ENCODE measurements at regions not wholly inside any gene's neighbourhood (a gene's known extent, or its start where the extent isn't known, plus 50 kb on each side); places are given as distances from the start of the nearest gene placed in this dataset.
"Not testable (repeated sequence)": the region's sequence is repeated elsewhere in the genome, so short reads cannot be mapped to it uniquely, and the experiment has no call there.

DNA sequence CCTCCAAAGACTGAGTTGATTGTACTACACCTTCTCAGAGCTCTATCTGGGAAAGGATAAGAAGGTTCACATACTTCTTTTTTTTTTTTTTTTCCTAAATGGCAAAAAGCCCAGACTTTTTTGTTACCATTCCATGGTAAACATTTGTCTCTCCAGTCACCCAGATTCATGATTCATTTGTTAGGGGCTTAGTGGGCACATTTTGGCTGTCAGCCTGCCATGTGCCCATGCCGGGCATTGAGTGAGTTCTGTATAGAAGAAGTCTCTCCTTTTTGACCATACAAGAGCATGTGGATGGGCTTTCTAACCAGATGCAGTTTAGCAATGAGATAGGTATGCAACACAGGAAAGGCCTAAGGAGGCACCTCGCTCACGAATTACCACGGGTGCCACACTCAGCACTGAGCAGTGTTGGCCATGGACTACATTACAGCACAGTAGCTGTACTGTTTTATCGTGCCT, 447.5 kb upstream of the HSF2 start:
- H3K27me3 ChIP-seq = no peaks in the 10 kb centered on the region
- H3K27ac ChIP-seq = peak overlapping the region; percentile 69 to 81 (median 74)
- peak; percentile 92 for ATAC-seq
- peaks cover 0 to 4% (median 0%) of the 10 kb centered on the region in 3 donors for H3K9me3 ChIP-seq
- WGBS, 2 donors (ENCODE audit: low coverage in 1 of 2) = 40 to 41% methylated on average over 4 of the region's 5 CpGs
- no peak overlapping the region for H3K4me3 ChIP-seq
- peaks cover 0 to 20% (median 5%) of the 10 kb centered on the region in 3 donors for H3K4me1 ChIP-seq
- TF ChIP-seq EP300 (IDR thresholded peaks at IDR 0.05) (no peak), POLR2AphosphoS5 (IDR thresholded peaks at IDR 0.05) (peak; percentile 92)
- no peaks in the 10 kb centered on the region for H3K36me3 ChIP-seq

DNA sequence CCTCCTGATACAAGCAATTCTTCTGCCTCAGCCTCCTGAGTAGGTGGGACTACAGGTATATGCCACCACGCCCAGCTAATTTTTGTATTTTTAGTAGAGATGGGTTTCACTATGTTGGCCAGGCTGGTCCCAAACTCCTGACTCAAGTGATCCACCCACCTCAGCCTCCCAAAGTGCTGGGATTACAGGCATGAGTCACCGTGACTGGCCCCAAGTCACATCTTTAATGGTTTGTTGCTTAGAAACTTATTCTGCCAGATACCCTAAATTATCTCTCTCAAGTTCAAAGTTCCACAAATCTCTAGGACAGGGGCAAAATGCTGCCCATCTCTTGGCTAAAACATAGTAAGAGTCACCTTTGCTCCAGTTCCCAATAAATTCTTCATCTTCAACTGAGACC, 444.1 kb upstream of the HSF2 start:
- not testable (repeated sequence) for H3K27ac ChIP-seq, H3K36me3 ChIP-seq, H3K4me3 ChIP-seq, H3K27me3 ChIP-seq, H3K9me3 ChIP-seq, ATAC-seq
- WGBS, 2 donors (ENCODE audit: low coverage in 1 of 2) = 92% methylated on average over 2 of the region's 2 CpGs; no CpG with 5 or more reads in 1 of the 2 donors
- peaks cover 0 to 20% (median 7%) of the 10 kb centered on the region in 3 donors for H3K4me1 ChIP-seq

DNA sequence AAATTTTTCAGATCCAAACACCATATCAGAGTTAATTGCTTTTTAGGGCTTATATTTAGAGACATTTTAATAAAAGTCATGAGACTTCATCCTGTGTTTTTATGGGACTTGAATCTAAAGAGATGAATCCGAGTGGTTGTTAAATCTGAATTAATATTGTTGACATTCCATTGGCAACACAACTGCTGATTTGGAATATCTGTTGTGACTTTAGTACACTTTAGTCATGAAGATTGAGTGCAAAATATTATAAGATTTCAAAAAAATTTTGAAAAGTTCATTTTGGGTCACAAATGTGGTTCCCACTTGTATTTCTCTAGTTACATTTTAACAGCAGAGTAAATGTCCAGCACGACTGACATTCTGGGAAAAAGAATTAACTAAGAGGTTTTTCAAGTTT, 442.7 kb upstream of the HSF2 start:
- H3K4me1 ChIP-seq = peaks cover 0 to 8% (median 5%) of the 10 kb centered on the region in 3 donors
- H3K36me3 ChIP-seq = no peaks in the 10 kb centered on the region
- H3K9me3 ChIP-seq = no peaks in the 10 kb centered on the region
- H3K27me3 ChIP-seq = no peaks in the 10 kb centered on the region
- WGBS, 2 donors (ENCODE audit: low coverage in 1 of 2) = 36 to 60% methylated on average over 2 of the region's 2 CpGs
- H3K4me3 ChIP-seq = no peak overlapping the region
- TF ChIP-seq POLR2A (IDR thresholded peaks at IDR 0.05) (no peak), POLR2AphosphoS5 (IDR thresholded peaks at IDR 0.05) (no peak), EP300 (IDR thresholded peaks at IDR 0.05) (no peak)
- TF ChIP-seq, protein P1, sequence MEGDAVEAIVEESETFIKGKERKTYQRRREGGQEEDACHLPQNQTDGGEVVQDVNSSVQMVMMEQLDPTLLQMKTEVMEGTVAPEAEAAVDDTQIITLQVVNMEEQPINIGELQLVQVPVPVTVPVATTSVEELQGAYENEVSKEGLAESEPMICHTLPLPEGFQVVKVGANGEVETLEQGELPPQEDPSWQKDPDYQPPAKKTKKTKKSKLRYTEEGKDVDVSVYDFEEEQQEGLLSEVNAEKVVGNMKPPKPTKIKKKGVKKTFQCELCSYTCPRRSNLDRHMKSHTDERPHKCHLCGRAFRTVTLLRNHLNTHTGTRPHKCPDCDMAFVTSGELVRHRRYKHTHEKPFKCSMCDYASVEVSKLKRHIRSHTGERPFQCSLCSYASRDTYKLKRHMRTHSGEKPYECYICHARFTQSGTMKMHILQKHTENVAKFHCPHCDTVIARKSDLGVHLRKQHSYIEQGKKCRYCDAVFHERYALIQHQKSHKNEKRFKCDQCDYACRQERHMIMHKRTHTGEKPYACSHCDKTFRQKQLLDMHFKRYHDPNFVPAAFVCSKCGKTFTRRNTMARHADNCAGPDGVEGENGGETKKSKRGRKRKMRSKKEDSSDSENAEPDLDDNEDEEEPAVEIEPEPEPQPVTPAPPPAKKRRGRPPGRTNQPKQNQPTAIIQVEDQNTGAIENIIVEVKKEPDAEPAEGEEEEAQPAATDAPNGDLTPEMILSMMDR (IDR thresholded peaks at IDR 0.05) = no peak
- H3K27ac ChIP-seq = no peak overlapping the region
- ATAC-seq = no peak

DNA sequence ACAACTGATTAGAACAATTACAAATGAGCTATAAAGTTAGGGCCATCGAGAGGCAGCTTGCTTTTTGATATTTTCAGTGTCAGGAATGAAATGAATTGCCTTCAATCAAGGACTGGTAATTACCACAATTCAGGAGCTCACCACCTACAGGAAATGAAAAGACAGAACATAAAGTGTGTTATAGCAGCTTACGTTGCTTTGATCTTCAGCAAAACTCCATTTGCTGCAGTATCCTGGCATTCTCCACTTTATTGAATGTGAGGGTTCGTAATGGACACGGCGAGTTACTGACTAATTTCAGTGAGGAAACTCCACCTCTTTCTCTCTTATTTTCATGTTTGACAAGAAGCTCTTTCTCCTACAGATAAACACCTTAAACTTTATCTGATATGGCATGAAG, 440.0 kb upstream of the HSF2 start:
- Histone ChIP-seq H3K9me3 (no peaks in the 10 kb centered on the region), H3K4me3 (no peak overlapping the region), H3K36me3 (no peaks in the 10 kb centered on the region), H3K27me3 (no peaks in the 10 kb centered on the region), H3K4me1 (peaks cover 0 to 5% (median 2%) of the 10 kb centered on the region in 3 donors), H3K27ac (peak overlapping the region; percentile 12 to 47 (median 28))
- TF ChIP-seq, protein P1 (IDR thresholded peaks at IDR 0.05) = no peak
- TF ChIP-seq EP300 (IDR thresholded peaks at IDR 0.05) (no peak), POLR2AphosphoS5 (IDR thresholded peaks at IDR 0.05) (no peak), POLR2A (IDR thresholded peaks at IDR 0.05) (no peak)
- ATAC-seq = no peak
- WGBS, 2 donors (ENCODE audit: low coverage in 1 of 2) = 46 to 50% methylated on average over 4 to 5 of the region's 5 CpGs

DNA sequence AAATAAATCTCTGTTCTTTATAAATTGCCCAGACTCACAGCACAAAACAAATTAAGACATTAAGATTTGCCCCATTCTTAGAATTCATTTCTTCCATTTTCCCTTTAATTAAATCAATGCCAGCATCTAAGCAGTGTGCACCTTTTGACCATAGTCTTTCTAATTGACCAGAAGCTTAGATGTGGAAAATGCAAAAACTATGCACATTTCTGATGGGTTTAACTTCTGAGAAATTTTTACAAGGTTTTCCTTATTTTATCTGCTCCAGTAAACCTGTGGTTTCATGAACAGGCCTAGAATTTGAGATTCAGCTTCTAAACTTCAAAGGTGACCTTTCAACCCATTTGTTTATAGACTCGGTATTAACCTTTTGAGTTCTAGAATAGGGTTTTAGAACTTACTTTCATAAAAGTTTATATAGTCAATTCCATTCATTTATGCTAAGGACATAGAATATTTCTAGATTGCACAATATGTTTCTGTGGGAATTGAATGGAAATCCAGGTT, 437.8 kb upstream of the HSF2 start:
- 77% methylated on average over 1 of the region's 1 CpG; no CpG with 5 or more reads in 1 of the 2 donors for WGBS, 2 donors (ENCODE audit: low coverage in 1 of 2)
- Histone ChIP-seq H3K4me1 (peaks cover 0 to 5% (median 2%) of the 10 kb centered on the region in 3 donors), H3K27ac (no peak overlapping the region), H3K9me3 (no peaks in the 10 kb centered on the region), H3K4me3 (no peak overlapping the region), H3K36me3 (no peaks in the 10 kb centered on the region), H3K27me3 (no peaks in the 10 kb centered on the region)
- TF ChIP-seq POLR2AphosphoS5 (IDR thresholded peaks at IDR 0.05) = no peak
- TF ChIP-seq POLR2A (IDR thresholded peaks at IDR 0.05) = no peak
- TF ChIP-seq EP300 (IDR thresholded peaks at IDR 0.05) = no peak
- TF ChIP-seq, protein P1 (IDR thresholded peaks at IDR 0.05) = no peak
- ATAC-seq = no peak

DNA sequence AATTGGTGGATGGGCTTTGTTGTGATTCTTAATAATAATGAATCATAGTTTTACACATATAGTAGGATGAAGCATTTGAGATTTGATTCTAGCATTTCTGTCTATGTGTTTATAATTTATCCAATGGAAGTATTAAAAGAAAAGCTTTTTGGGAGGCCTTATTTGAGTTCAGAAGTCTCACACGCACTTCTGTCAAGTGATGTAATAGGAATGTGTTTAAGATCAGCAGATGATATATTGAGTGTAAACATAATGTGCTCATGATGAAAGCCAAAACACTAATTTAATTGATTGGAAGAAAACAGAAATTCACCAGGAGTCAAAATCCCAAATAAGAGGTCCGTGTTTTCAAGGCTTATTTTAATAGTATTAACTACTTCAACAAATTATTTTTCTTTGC, 435.6 kb upstream of the HSF2 start:
- Histone ChIP-seq H3K4me3 (no peak overlapping the region), H3K27ac (peak overlapping the region in 3 of 4 donors; percentile 42 to 59 (median 50)), H3K4me1 (peaks cover 0 to 5% (median 0%) of the 10 kb centered on the region in 3 donors), H3K9me3 (no peaks in the 10 kb centered on the region), H3K36me3 (no peaks in the 10 kb centered on the region), H3K27me3 (no peaks in the 10 kb centered on the region)
- TF ChIP-seq EP300 (IDR thresholded peaks at IDR 0.05) (no peak), POLR2AphosphoS5 (IDR thresholded peaks at IDR 0.05) (no peak), POLR2A (IDR thresholded peaks at IDR 0.05) (no peak)
- TF ChIP-seq, protein P1 (IDR thresholded peaks at IDR 0.05) = no peak
- WGBS, 2 donors (ENCODE audit: low coverage in 1 of 2) = 26 to 34% methylated on average over 2 of the region's 2 CpGs
- ATAC-seq = no peak

All from gastroesophageal sphincter (tissue), 4 donors.